Spleen (tissue), 7 donors: ENCODE measurements at regions not wholly inside any gene's neighbourhood (a gene's known extent, or its start where the extent isn't known, plus 50 kb on each side); places are given as distances from the start of the nearest gene placed in this dataset.

Source experiments
- POLR2A ChIP-seq, 3 donors: fragments of 450-650 bp; IDR thresholded peaks; one replicate each; pipeline ENCODE4 v1.5.1; 2017; ENCODE audit warnings: antibody characterized with exemption in 3 of 3, mild to moderate bottlenecking in 1 of 3
- TF ChIP-seq, protein P1 (sequence below), 11 experiments: fragments of 200-600 bp in 7 of 11; fragments of 450-650 bp in 4 of 11; sonication (generic) in 4 of 11; IDR thresholded peaks in 8 of 11; conservative IDR thresholded peaks in 3 of 11; 1 replicate in 7 of 11; 2 replicates in 4 of 11; pipeline versions ENCODE4 v1.4.0 to v1.8.0; 2016 to 2021; ENCODE audit warnings: antibody characterized with exemption in 11 of 11, inconsistent platforms in 4 of 11, mild to moderate bottlenecking in 1 of 11
- donor health status: DM: no; HTN: no; CAD: no; lungs with moderate emphysema.
- donor health status: DM: no; HTN: no; CAD: no.
- donor health status: DM: no; HTN: no; CAD: no.

- TF ChIP-seq, protein P1, sequence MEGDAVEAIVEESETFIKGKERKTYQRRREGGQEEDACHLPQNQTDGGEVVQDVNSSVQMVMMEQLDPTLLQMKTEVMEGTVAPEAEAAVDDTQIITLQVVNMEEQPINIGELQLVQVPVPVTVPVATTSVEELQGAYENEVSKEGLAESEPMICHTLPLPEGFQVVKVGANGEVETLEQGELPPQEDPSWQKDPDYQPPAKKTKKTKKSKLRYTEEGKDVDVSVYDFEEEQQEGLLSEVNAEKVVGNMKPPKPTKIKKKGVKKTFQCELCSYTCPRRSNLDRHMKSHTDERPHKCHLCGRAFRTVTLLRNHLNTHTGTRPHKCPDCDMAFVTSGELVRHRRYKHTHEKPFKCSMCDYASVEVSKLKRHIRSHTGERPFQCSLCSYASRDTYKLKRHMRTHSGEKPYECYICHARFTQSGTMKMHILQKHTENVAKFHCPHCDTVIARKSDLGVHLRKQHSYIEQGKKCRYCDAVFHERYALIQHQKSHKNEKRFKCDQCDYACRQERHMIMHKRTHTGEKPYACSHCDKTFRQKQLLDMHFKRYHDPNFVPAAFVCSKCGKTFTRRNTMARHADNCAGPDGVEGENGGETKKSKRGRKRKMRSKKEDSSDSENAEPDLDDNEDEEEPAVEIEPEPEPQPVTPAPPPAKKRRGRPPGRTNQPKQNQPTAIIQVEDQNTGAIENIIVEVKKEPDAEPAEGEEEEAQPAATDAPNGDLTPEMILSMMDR (IDR thresholded peaks at IDR 0.05 in 8 of 11, conservative IDR thresholded peaks at IDR 0.05 in 3 of 11) = no peak
- TF ChIP-seq POLR2A (IDR thresholded peaks at IDR 0.05) = no peak
These were observed 722.4 kb upstream of the NOVA1 start for GRCh38 chr14:27320261-27320660.
